HepG2 (cell line): ENCODE measurements at regions not wholly inside any gene's neighbourhood (a gene's known extent, or its start where the extent isn't known, plus 50 kb on each side); places are given as distances from the start of the nearest gene placed in this dataset.

Source experiments
- AGO1 ChIP-seq: fragments of 200-400 bp; formaldehyde crosslinking; IDR thresholded peaks from 2 replicates; pipeline ENCODE4 v1.6.1; 2017; ENCODE audit warnings: mild to moderate bottlenecking, low read depth, low read length, moderate library complexity; ENCODE audit not compliant: poor library complexity, severe bottlenecking
- BHLHE40 ChIP-seq: IDR thresholded peaks from 2 replicates; pipeline ENCODE4 v1.6.1; 2011; ENCODE audit warnings: low read length, improper control_type of control experiment
- ELF1 ChIP-seq: sonication (generic); formaldehyde crosslinking; IDR thresholded peaks from 2 replicates; pipeline ENCODE4 v1.4.0; 2020; ENCODE audit warnings: missing genetic modification reagents
- HMG20A ChIP-seq: IDR thresholded peaks from 2 replicates; pipeline ENCODE4 v1.6.1; 2016; ENCODE audit warnings: borderline replicate concordance
- MED1 ChIP-seq: sonication (generic); formaldehyde crosslinking; IDR thresholded peaks from 2 replicates; pipeline ENCODE4 v1.4.0; 2020; ENCODE audit warnings: missing genetic modification reagents
- MIER3 ChIP-seq: IDR thresholded peaks from 2 replicates; pipeline ENCODE4 v1.6.1; 2016; ENCODE audit warnings: missing compliant biosample characterization, borderline replicate concordance
- RAD21 ChIP-seq: fragments of 450-650 bp; formaldehyde crosslinking; IDR thresholded peaks from 2 replicates; pipeline ENCODE4 v1.5.0; 2020; ENCODE audit warnings: mild to moderate bottlenecking
- SOX6 ChIP-seq, 2 experiments: fragments of 450-650 bp in 1 of 2; sonication (generic) in 1 of 2; formaldehyde crosslinking in 1 of 2; IDR thresholded peaks; 2 replicates each; pipeline versions ENCODE4 v1.4.0 to v1.6.1; 2017 to 2020; ENCODE audit warnings: antibody characterized with exemption in 1 of 2, mild to moderate bottlenecking in 1 of 2, missing genetic modification reagents in 1 of 2
- ZNF563 ChIP-seq: sonication (generic); formaldehyde crosslinking; IDR thresholded peaks from 2 replicates; pipeline ENCODE4 v1.8.0; 2022; ENCODE audit warnings: mild to moderate bottlenecking, moderate library complexity, missing genetic modification reagents
- ZNF850 ChIP-seq: sonication (generic); formaldehyde crosslinking; conservative IDR thresholded peaks from 2 replicates; pipeline ENCODE4 v1.9.0; 2021; ENCODE audit warnings: mild to moderate bottlenecking, missing genetic modification reagents
- TF ChIP-seq, protein P1 (sequence below): sonication (generic); formaldehyde crosslinking; IDR thresholded peaks from 2 replicates; pipeline ENCODE4 v1.4.0; 2020; ENCODE audit warnings: missing genetic modification reagents
- TF ChIP-seq, protein P2 (sequence below): sonication (generic); formaldehyde crosslinking; IDR thresholded peaks from 2 replicates; pipeline ENCODE4 v1.5.0; 2020; ENCODE audit warnings: mild to moderate bottlenecking, missing genetic modification reagents, moderate library complexity

DNA sequence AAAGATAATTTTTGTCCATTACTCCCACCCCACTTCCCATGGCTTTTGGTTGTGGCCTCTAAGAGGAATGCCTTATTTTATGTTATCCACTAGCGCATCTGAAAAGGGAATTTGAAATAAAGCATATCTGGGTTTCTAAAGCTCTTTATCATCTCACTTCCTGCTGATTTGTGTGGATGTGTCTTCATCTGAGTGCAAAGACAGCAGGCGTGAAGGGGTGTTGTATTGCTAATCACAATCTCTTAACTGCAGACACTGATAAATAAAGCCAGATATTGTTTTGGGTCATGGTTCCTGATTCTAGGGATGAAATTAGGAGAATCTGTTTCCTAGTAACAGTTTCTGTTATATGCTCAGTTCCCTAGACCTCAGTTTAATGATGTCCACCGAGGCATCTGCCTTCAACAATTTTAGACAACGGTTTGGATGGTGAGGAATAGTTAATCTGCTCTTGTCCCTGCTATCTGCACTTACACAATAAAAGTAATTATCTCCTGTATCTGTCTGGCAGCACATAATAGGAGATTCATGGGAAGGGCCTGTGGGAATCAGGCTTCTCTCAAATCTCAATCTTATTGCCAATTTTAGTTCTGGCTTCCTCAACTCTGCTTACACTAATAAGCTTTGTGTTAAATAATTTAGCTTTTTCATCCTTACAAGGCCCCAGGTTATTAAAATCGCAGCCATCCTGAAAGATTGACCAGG lies 517.9 kb upstream of the ATXN8OS start:
- TF ChIP-seq ELF1 (CRISPR knock-in tag) (no peak), ZNF850 (CRISPR knock-in tag) (no peak), BHLHE40 (no peak), SOX6 (IDR thresholded peaks at IDR 0.05) (no peak), SOX6 (CRISPR knock-in tag; IDR thresholded peaks at IDR 0.05) (no peak), MIER3 (CRISPR knock-in tag) (no peak), HMG20A (CRISPR knock-in tag) (no peak), RAD21 (no peak), ZNF563 (CRISPR knock-in tag) (no peak), MED1 (CRISPR knock-in tag) (no peak), AGO1 (no peak)
- TF ChIP-seq, protein P1, sequence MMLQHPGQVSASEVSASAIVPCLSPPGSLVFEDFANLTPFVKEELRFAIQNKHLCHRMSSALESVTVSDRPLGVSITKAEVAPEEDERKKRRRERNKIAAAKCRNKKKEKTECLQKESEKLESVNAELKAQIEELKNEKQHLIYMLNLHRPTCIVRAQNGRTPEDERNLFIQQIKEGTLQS: no peak
- TF ChIP-seq, protein P2, sequence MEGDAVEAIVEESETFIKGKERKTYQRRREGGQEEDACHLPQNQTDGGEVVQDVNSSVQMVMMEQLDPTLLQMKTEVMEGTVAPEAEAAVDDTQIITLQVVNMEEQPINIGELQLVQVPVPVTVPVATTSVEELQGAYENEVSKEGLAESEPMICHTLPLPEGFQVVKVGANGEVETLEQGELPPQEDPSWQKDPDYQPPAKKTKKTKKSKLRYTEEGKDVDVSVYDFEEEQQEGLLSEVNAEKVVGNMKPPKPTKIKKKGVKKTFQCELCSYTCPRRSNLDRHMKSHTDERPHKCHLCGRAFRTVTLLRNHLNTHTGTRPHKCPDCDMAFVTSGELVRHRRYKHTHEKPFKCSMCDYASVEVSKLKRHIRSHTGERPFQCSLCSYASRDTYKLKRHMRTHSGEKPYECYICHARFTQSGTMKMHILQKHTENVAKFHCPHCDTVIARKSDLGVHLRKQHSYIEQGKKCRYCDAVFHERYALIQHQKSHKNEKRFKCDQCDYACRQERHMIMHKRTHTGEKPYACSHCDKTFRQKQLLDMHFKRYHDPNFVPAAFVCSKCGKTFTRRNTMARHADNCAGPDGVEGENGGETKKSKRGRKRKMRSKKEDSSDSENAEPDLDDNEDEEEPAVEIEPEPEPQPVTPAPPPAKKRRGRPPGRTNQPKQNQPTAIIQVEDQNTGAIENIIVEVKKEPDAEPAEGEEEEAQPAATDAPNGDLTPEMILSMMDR (CRISPR knock-in tag): no peak
